Smooth muscle cell (in vitro differentiated cells): ENCODE measurements at regions not wholly inside any gene's neighbourhood (a gene's known extent, or its start where the extent isn't known, plus 50 kb on each side); places are given as distances from the start of the nearest gene placed in this dataset.
A peak's percentile ranks its signal among the peaks of the same experiment; 100 is the strongest.

ENCODE experiments used
- DNase-seq: peaks from one replicate; lab custom pipeline; 2025; ENCODE audit not compliant: unreplicated experiment; lab: John Stamatoyannopoulos, UW
- H2AFZ ChIP-seq: fragments of 200-600 bp; sonication (generic); 2 replicates; pipeline ENCODE4 v1.6.0; 2016; ENCODE audit warnings: antibody characterized with exemption, low read depth, mild to moderate bottlenecking
- H3F3A ChIP-seq: fragments of 200-600 bp; sonication (generic); 2 replicates; pipeline ENCODE4 v1.6.0; 2017; ENCODE audit warnings: antibody characterized with exemption, low read depth
- H3K27ac ChIP-seq: fragments of 200-600 bp; sonication (generic); 2 replicates; pipeline ENCODE4 v1.5.1; 2016; ENCODE audit warnings: low read depth, mild to moderate bottlenecking
- H3K27me3 ChIP-seq: fragments of 200-600 bp; sonication (generic); 2 replicates; pipeline ENCODE4 v1.6.1; 2016; ENCODE audit warnings: low read depth, mild to moderate bottlenecking
- H3K36me3 ChIP-seq: fragments of 200-600 bp; sonication (generic); 2 replicates; pipeline ENCODE4 v1.5.1; 2016; ENCODE audit warnings: low read depth
- H3K4me1 ChIP-seq: fragments of 200-600 bp; sonication (generic); 2 replicates; pipeline ENCODE4 v1.5.1; 2016; ENCODE audit warnings: low read depth
- H3K4me2 ChIP-seq: fragments of 200-600 bp; sonication (generic); 2 replicates; pipeline ENCODE4 v1.6.0; 2016; ENCODE audit warnings: mild to moderate bottlenecking
- H3K4me3 ChIP-seq: fragments of 200-600 bp; sonication (generic); 2 replicates; pipeline ENCODE4 v1.5.1; 2016; ENCODE audit warnings: mild to moderate bottlenecking
- H3K79me2 ChIP-seq: fragments of 200-600 bp; sonication (generic); 2 replicates; pipeline ENCODE4 v1.6.0; 2016; ENCODE audit warnings: low read depth, mild to moderate bottlenecking
- H3K9ac ChIP-seq: fragments of 200-600 bp; sonication (generic); 2 replicates; pipeline ENCODE4 v1.6.0; 2016; ENCODE audit warnings: low read depth
- H3K9me3 ChIP-seq: fragments of 200-600 bp; sonication (generic); replicated peaks from 2 replicates; pipeline ENCODE4 v1.5.1; 2016; ENCODE audit warnings: low read depth
- H4K20me1 ChIP-seq: fragments of 200-600 bp; sonication (generic); 2 replicates; pipeline ENCODE4 v1.6.0; 2016; ENCODE audit warnings: low read depth
- WGBS: methylation state at CpG from one replicate; pipeline ENCODE4 v1.1.7; 2016; ENCODE audit warnings: low lambda C conversion rate; 5-methylcytosine and 5-hydroxymethylcytosine counted together
- TF ChIP-seq, protein P1 (sequence below): fragments of 200-600 bp; sonication (generic); IDR thresholded peaks from 2 replicates; pipeline ENCODE4 v1.5.1; 2017; ENCODE audit warnings: borderline replicate concordance, mild to moderate bottlenecking, antibody characterized with exemption; ENCODE audit not compliant: insufficient read depth, poor library complexity, severe bottlenecking

DNA sequence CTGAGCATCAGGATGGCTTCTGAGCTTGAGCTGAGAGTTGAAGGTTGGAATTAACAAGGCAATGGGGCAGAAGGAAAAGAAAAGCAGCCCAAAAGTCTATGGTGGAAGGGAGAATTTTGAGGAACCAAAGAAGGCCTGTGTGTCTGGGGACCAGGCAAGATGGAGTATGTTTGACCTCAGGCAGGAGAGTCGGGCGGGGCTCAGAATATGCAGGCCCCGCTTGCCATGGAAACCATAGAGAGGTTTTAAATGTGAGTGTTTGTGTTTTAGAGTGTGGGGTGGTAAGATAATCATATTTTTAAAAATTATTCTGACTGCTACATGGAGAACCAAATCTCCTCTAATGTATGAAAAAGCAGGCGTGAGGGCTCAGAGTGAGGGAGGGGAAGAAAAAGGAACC, 174.0 kb upstream of the PPP2R2B start:
- Histone ChIP-seq H3K79me2 (no peaks in the 10 kb centered on the region), H3K27me3 (no peaks in the 10 kb centered on the region), H3K4me2 (no peak overlapping the region), H3K36me3 (no peaks in the 10 kb centered on the region), H3K27ac (no peak overlapping the region), H4K20me1 (no peaks in the 10 kb centered on the region), H2AFZ (no peak overlapping the region), H3K9ac (no peak overlapping the region), H3K9me3 (no peaks in the 10 kb centered on the region), H3F3A (no peaks in the 10 kb centered on the region), H3K4me3 (no peak overlapping the region), H3K4me1 (no peaks in the 10 kb centered on the region)
- WGBS: 95% methylated on average over 4 of the region's 4 CpGs
- no peak for DNase-seq
- TF ChIP-seq, protein P1, sequence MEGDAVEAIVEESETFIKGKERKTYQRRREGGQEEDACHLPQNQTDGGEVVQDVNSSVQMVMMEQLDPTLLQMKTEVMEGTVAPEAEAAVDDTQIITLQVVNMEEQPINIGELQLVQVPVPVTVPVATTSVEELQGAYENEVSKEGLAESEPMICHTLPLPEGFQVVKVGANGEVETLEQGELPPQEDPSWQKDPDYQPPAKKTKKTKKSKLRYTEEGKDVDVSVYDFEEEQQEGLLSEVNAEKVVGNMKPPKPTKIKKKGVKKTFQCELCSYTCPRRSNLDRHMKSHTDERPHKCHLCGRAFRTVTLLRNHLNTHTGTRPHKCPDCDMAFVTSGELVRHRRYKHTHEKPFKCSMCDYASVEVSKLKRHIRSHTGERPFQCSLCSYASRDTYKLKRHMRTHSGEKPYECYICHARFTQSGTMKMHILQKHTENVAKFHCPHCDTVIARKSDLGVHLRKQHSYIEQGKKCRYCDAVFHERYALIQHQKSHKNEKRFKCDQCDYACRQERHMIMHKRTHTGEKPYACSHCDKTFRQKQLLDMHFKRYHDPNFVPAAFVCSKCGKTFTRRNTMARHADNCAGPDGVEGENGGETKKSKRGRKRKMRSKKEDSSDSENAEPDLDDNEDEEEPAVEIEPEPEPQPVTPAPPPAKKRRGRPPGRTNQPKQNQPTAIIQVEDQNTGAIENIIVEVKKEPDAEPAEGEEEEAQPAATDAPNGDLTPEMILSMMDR: no peak

DNA sequence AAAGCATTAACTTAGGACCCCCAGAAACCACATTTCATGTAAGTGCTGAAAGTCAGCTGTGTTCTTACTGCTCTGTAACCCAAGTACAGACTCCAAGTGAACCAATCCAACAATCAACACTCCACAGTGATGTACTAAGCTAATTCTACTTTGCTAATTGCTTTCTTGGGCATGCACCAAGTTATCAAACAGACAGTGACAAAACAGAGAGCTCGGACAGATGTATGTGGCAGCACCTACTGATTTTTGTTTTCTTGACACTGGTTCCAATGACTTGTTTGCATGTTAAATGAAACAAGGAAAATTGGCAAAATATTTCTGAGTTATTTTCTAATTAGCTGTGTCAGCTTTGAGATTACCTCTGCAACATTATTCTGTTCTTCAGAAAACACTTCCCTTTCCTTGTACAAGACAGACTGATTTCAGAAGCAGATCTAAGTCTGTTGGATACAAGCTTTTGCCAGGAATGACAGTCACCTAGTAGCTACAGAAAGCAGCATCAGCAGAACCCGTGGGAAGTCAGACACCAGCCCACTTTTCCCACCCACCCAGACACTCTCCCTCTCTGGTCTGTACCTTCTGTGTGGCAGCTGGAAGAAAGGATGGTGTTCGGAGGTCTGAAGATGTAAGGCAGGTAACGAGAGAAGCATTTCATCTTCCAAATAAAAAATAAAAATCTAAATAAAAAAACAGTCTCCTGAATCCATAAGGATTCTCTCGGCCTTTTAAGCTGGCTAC, 176.7 kb upstream of the PPP2R2B start:
- H4K20me1 ChIP-seq: no peaks in the 10 kb centered on the region

DNA sequence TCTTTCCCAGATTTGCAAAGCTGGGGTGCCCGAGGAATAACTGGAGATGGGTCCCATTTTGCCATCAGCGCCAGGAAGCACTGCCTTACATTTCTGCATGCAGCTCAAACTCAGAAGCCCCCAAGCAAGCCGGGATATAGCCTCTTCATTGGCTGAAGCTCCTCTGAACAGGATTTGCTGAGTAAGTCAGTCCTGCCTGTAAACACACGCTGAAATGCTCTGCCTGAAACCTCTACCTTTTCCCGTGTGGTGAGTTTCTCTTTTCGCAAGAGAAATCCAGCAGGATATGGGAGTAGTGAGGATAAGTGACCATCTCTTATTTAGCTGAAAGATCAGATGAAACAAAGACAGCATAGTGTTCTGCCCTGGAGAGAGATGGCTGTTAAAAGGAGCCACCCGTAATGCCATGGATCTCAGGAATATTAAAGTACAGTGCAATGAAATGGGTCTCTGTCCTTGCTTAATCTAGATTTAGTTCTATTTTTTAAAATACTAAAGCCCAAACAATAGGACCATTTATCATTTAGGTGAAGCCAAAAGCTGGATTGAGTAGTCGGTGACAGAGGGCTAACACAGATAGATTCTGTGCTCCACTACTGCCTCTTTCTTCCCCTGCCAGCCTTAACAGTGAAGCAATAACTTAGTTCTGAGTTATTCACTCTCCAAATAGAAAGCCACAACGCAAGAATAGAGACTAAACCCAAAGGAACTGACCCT, 177.5 kb upstream of the PPP2R2B start:
- Histone ChIP-seq H2AFZ (no peak overlapping the region), H3K79me2 (no peaks in the 10 kb centered on the region), H3K36me3 (no peaks in the 10 kb centered on the region), H3K4me3 (no peak overlapping the region), H3F3A (no peaks in the 10 kb centered on the region), H3K4me2 (peak overlapping the region; percentile 47), H3K9ac (no peak overlapping the region), H3K27me3 (no peaks in the 10 kb centered on the region), H3K9me3 (no peaks in the 10 kb centered on the region), H3K27ac (no peak overlapping the region), H3K4me1 (no peaks in the 10 kb centered on the region), H4K20me1 (no peaks in the 10 kb centered on the region)
- DNase-seq: no peak
- WGBS: 56% methylated on average over 9 of the region's 9 CpGs
- TF ChIP-seq, protein P1: no peak

More for the DNA sequence above, 176.7 kb upstream of the PPP2R2B start:
- no peaks in the 10 kb centered on the region for H3F3A ChIP-seq
- no peaks in the 10 kb centered on the region for H3K4me1 ChIP-seq
- no peak overlapping the region for H2AFZ ChIP-seq
- H3K9me3 ChIP-seq: no peaks in the 10 kb centered on the region
- H3K9ac ChIP-seq: no peak overlapping the region
- H3K27me3 ChIP-seq: no peaks in the 10 kb centered on the region
- 82% methylated on average over 5 of the region's 5 CpGs for WGBS
- DNase-seq: no peak
- TF ChIP-seq, protein P1: no peak
- no peaks in the 10 kb centered on the region for H3K79me2 ChIP-seq
- H3K27ac ChIP-seq: no peak overlapping the region
- peak overlapping the region; percentile 47 for H3K4me2 ChIP-seq
- H3K36me3 ChIP-seq: no peaks in the 10 kb centered on the region
- H3K4me3 ChIP-seq: no peak overlapping the region
